ENCODE measurements at regions not wholly inside any gene's neighbourhood (a gene's known extent, or its start where the extent isn't known, plus 50 kb on each side); places are given as distances from the start of the nearest gene placed in this dataset.

GRCh38 chr1:169041366-169041765 lies 65.1 kb upstream of the ATP1B1 start:
- no peak for TF ChIP-seq POLR2A (IDR thresholded peaks at IDR 0.05)
- TF ChIP-seq, protein P1, sequence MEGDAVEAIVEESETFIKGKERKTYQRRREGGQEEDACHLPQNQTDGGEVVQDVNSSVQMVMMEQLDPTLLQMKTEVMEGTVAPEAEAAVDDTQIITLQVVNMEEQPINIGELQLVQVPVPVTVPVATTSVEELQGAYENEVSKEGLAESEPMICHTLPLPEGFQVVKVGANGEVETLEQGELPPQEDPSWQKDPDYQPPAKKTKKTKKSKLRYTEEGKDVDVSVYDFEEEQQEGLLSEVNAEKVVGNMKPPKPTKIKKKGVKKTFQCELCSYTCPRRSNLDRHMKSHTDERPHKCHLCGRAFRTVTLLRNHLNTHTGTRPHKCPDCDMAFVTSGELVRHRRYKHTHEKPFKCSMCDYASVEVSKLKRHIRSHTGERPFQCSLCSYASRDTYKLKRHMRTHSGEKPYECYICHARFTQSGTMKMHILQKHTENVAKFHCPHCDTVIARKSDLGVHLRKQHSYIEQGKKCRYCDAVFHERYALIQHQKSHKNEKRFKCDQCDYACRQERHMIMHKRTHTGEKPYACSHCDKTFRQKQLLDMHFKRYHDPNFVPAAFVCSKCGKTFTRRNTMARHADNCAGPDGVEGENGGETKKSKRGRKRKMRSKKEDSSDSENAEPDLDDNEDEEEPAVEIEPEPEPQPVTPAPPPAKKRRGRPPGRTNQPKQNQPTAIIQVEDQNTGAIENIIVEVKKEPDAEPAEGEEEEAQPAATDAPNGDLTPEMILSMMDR (IDR thresholded peaks at IDR 0.05): no peak

Measured in right lobe of liver (tissue), 4 donors.